Panc1 (cell line): ENCODE measurements at regions not wholly inside any gene's neighbourhood (a gene's known extent, or its start where the extent isn't known, plus 50 kb on each side); places are given as distances from the start of the nearest gene placed in this dataset.

Experiments used
- ATAC-seq: fragments of 200-7000 bp; cut with Tn5 transposase; 2 replicates; pipeline ENCODE4 v1.9.1; 2020; ENCODE audit warnings: mild to moderate bottlenecking, moderate library complexity
- BruUV-seq: library from RNA; stranded (reverse); fragments of 400-500 nt; replicated peaks from 2 replicates; lab custom pipeline; 2021; lab: Mats Ljungman, UMichigan
- CTCF ChIA-PET: fragments of 300-600 bp; sonication (Branson Sonifier 250); formaldehyde crosslinking; loops from one replicate; lab custom pipeline; 2022; ENCODE audit warnings: antibody characterized with exemption; lab: Charles Lee
- POLR2A ChIA-PET: fragments of 300-600 bp; sonication (Branson Sonifier 250); formaldehyde crosslinking; loops from one replicate; lab custom pipeline; 2022; ENCODE audit warnings: antibody characterized with exemption; lab: Charles Lee
- DNase-seq: peaks from one replicate; pipeline ENCODE4 v3.0.0-alpha.2; 2010; ENCODE audit warnings: low read depth, low spot score
- H3K27ac ChIP-seq: 2 replicates; pipeline ENCODE4 v1.5.1; 2011; ENCODE audit warnings: mild to moderate bottlenecking, low read length, inconsistent platforms
- H3K27me3 ChIP-seq: fragments of 200-500 bp; sonication (Bioruptor generic); 2 replicates; pipeline ENCODE4 v1.6.0; 2014; ENCODE audit warnings: low read length, inconsistent platforms; ENCODE audit not compliant: control insufficient read depth, insufficient read depth
- H3K36me3 ChIP-seq: fragments of 200-500 bp; sonication (Bioruptor generic); 2 replicates; pipeline ENCODE4 v1.5.1; 2014; ENCODE audit warnings: inconsistent platforms, mild to moderate bottlenecking, low read length, moderate library complexity; ENCODE audit not compliant: control insufficient read depth, insufficient read depth
- H3K4me1 ChIP-seq: 2 replicates; pipeline ENCODE4 v1.5.1; 2011; ENCODE audit warnings: inconsistent platforms, mild to moderate bottlenecking, low read length, moderate library complexity; ENCODE audit not compliant: control insufficient read depth, insufficient read depth
- H3K4me3 ChIP-seq, 2 experiments: 2 replicates each; pipeline ENCODE4 v1.5.1; 2011 to 2012; ENCODE audit warnings: low read depth in 2 of 2, low read length in 2 of 2, mild to moderate bottlenecking in 2 of 2, inconsistent platforms in 1 of 2, moderate library complexity in 1 of 2
- H3K9me3 ChIP-seq: fragments of 200-500 bp; sonication (Bioruptor generic); 2 replicates; pipeline ENCODE4 v1.5.1; 2014; ENCODE audit warnings: low read depth, mild to moderate bottlenecking, inconsistent platforms, low read length, moderate library complexity; ENCODE audit not compliant: control insufficient read depth, insufficient read depth
- POLR2AphosphoS5 ChIP-seq: IDR thresholded peaks from 2 replicates; pipeline ENCODE4 v1.6.1; 2012; ENCODE audit warnings: mild to moderate bottlenecking, low read depth, low read length, moderate library complexity
- SIN3A ChIP-seq: IDR thresholded peaks from 2 replicates; pipeline ENCODE4 v1.6.1; 2012; ENCODE audit warnings: low read depth, mild to moderate bottlenecking, low read length, moderate library complexity, borderline replicate concordance; ENCODE audit not compliant: insufficient read depth
- TCF7L2 ChIP-seq: IDR thresholded peaks from 2 replicates; pipeline ENCODE4 v1.6.1; 2011; ENCODE audit warnings: mild to moderate bottlenecking, low read depth, low read length, inconsistent platforms
- in situ Hi-C: cut with HindIII; loops from 2 replicates; pipeline ENCODE4 v1.10.0; 2016; ENCODE audit warnings: low sequenced_read_pairs, low pct_unique_long_range_greater_than_20kb
- intact Hi-C: fragments of 100-400 bp; cut with micrococcal nuclease; formaldehyde crosslinking; loops from one replicate; pipeline ENCODE4 v1.10.0; 2022; ENCODE audit not compliant: unreplicated experiment
- TF ChIP-seq, protein P1 (sequence below): fragments of 450-650 bp; IDR thresholded peaks from 2 replicates; pipeline ENCODE4 v1.5.1; 2017; ENCODE audit warnings: mild to moderate bottlenecking
- TF ChIP-seq, protein P2 (sequence below), 2 experiments: IDR thresholded peaks; 2 replicates each; pipeline ENCODE4 v1.6.1; 2011 to 2012; ENCODE audit warnings: low read depth in 2 of 2, control low read depth in 1 of 2, low read length in 1 of 2, mild to moderate bottlenecking in 1 of 2, moderate library complexity in 1 of 2; ENCODE audit not compliant: insufficient read depth in 1 of 2

DNA sequence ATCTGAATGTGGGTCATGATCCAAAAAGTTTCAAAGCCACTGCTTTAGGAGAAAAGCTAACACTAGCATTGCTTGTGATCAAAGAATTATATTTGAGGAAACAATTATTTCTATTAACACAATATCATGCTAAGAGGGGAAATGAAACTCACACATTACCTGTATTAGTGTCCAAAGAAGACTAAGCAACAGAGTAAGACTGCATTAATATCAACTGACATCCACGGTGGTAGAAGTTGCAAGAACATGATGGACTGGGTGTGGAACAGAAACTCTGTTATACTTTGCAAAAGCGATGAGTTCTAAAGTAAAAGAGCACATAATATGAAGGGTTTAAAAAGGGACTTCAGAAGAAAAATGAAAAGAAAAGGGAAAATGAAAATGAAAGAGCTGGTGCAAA is 648.3 kb upstream of the NECTIN3 start:
- no peak overlapping the region for H3K27ac ChIP-seq
- ATAC-seq, result no peak
- no peaks in the 10 kb centered on the region for H3K27me3 ChIP-seq
- ChIA-PET POLR2A (no interaction called here), CTCF (no interaction called here)
- peaks cover 2% of the 10 kb centered on the region; the same call in 1 of the 2 replicates for H3K9me3 ChIP-seq
- TF ChIP-seq, protein P1, sequence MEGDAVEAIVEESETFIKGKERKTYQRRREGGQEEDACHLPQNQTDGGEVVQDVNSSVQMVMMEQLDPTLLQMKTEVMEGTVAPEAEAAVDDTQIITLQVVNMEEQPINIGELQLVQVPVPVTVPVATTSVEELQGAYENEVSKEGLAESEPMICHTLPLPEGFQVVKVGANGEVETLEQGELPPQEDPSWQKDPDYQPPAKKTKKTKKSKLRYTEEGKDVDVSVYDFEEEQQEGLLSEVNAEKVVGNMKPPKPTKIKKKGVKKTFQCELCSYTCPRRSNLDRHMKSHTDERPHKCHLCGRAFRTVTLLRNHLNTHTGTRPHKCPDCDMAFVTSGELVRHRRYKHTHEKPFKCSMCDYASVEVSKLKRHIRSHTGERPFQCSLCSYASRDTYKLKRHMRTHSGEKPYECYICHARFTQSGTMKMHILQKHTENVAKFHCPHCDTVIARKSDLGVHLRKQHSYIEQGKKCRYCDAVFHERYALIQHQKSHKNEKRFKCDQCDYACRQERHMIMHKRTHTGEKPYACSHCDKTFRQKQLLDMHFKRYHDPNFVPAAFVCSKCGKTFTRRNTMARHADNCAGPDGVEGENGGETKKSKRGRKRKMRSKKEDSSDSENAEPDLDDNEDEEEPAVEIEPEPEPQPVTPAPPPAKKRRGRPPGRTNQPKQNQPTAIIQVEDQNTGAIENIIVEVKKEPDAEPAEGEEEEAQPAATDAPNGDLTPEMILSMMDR, result no peak
- TF ChIP-seq SIN3A, result no peak
- TF ChIP-seq, protein P2, sequence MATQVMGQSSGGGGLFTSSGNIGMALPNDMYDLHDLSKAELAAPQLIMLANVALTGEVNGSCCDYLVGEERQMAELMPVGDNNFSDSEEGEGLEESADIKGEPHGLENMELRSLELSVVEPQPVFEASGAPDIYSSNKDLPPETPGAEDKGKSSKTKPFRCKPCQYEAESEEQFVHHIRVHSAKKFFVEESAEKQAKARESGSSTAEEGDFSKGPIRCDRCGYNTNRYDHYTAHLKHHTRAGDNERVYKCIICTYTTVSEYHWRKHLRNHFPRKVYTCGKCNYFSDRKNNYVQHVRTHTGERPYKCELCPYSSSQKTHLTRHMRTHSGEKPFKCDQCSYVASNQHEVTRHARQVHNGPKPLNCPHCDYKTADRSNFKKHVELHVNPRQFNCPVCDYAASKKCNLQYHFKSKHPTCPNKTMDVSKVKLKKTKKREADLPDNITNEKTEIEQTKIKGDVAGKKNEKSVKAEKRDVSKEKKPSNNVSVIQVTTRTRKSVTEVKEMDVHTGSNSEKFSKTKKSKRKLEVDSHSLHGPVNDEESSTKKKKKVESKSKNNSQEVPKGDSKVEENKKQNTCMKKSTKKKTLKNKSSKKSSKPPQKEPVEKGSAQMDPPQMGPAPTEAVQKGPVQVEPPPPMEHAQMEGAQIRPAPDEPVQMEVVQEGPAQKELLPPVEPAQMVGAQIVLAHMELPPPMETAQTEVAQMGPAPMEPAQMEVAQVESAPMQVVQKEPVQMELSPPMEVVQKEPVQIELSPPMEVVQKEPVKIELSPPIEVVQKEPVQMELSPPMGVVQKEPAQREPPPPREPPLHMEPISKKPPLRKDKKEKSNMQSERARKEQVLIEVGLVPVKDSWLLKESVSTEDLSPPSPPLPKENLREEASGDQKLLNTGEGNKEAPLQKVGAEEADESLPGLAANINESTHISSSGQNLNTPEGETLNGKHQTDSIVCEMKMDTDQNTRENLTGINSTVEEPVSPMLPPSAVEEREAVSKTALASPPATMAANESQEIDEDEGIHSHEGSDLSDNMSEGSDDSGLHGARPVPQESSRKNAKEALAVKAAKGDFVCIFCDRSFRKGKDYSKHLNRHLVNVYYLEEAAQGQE (IDR thresholded peaks at IDR 0.05; ENCODE audit: insufficient read depth in 1 of 2, low read depth in 2 of 2, low read length in 1 of 2), result no peak
- no peak for TF ChIP-seq POLR2AphosphoS5
- no peak for TF ChIP-seq TCF7L2
- no peak overlapping the region for H3K4me3 ChIP-seq
- DNase-seq, result no peak
- intact Hi-C loops (no loop called here), in situ Hi-C loops (no loop called here)
- no peaks in the 10 kb centered on the region for H3K36me3 ChIP-seq
- no TSS peak for BruUV-seq
- no peaks in the 10 kb centered on the region for H3K4me1 ChIP-seq

DNA sequence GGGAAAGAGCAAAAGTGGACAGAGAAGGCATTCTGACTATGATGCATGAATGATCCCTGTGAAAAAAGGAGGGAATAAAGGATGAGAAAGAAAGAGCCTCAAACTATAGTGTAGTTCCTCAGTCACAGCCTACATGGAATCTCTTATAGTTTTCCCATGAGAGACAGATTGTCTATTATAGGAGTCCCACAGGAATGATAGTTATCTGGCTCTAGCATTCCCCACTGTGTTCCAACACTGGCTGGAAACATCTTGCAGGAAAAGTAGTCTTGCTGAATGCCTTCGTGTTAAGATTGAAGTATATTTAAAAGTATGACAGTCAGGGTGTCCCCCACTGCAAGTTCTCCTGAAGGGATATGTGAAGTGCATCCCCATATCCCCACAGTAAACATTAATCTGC is 641.5 kb upstream of the NECTIN3 start:
- no peak for ATAC-seq
- no peak overlapping the region for H3K4me3 ChIP-seq
- H3K27me3 ChIP-seq, result no peaks in the 10 kb centered on the region
- BruUV-seq, result no TSS peak
- in situ Hi-C loops (no loop called here), intact Hi-C loops (no loop called here)
- TF ChIP-seq TCF7L2, result no peak
- TF ChIP-seq POLR2AphosphoS5, result no peak
- TF ChIP-seq SIN3A, result no peak
- TF ChIP-seq, protein P1, result no peak
- TF ChIP-seq, protein P2 (IDR thresholded peaks at IDR 0.05; ENCODE audit: insufficient read depth in 1 of 2, low read depth in 2 of 2, low read length in 1 of 2), result no peak
- ChIA-PET CTCF (no interaction called here), POLR2A (no interaction called here)
- DNase-seq, result no peak
- no peak overlapping the region for H3K27ac ChIP-seq
- H3K36me3 ChIP-seq, result no peaks in the 10 kb centered on the region
- no peaks in the 10 kb centered on the region for H3K4me1 ChIP-seq
- H3K9me3 ChIP-seq, result peaks cover 2% of the 10 kb centered on the region; the same call in 1 of the 2 replicates
